Lung (tissue), 11 donors: ENCODE measurements at regions not wholly inside any gene's neighbourhood (a gene's known extent, or its start where the extent isn't known, plus 50 kb on each side); places are given as distances from the start of the nearest gene placed in this dataset.

Experiments used
- ATAC-seq: fragments of 200-7000 bp; cut with Tn5 transposase; one replicate; pipeline ENCODE4 v1.9.1; 2020; ENCODE audit warnings: moderate number of reproducible peaks; ENCODE audit not compliant: insufficient read depth, low FRiP score
- DNase-seq, 3 donors: peaks; one replicate each; pipeline ENCODE4 v3.0.0-alpha.2; 2013 to 2017
- H3K27ac ChIP-seq, 2 donors: one replicate each; pipeline ENCODE4 v1.5.1; 2013; ENCODE audit warnings: mild to moderate bottlenecking in 2 of 2, moderate library complexity in 2 of 2, control low read depth in 1 of 2, inconsistent platforms in 1 of 2, low read depth in 1 of 2, low read length in 1 of 2
- H3K27me3 ChIP-seq, 3 donors: one replicate each; pipeline ENCODE4 v1.5.1; 2013; ENCODE audit warnings: low read length in 2 of 3; ENCODE audit not compliant: control insufficient read depth in 3 of 3, insufficient read depth in 3 of 3
- H3K36me3 ChIP-seq, 4 donors: one replicate each; pipeline ENCODE4 v1.5.1; 2013; ENCODE audit warnings: low read length in 4 of 4, mild to moderate bottlenecking in 1 of 4, moderate library complexity in 1 of 4; ENCODE audit not compliant: control insufficient read depth in 4 of 4, insufficient read depth in 4 of 4
- H3K4me1 ChIP-seq, 5 donors: one replicate each; pipeline ENCODE4 v1.5.1; 2013; ENCODE audit warnings: low read length in 5 of 5, mild to moderate bottlenecking in 2 of 5, moderate library complexity in 1 of 5; ENCODE audit not compliant: control insufficient read depth in 5 of 5, insufficient read depth in 5 of 5
- H3K4me3 ChIP-seq: one replicate; pipeline ENCODE4 v1.5.1; 2013; ENCODE audit warnings: mild to moderate bottlenecking, control low read depth, moderate library complexity
- H3K9ac ChIP-seq, 2 donors: one replicate each; pipeline ENCODE4 v1.5.1; 2013; ENCODE audit warnings: low read length in 2 of 2, control low read depth in 1 of 2; ENCODE audit not compliant: insufficient read depth in 1 of 2
- H3K9me3 ChIP-seq, 4 donors: one replicate each; pipeline ENCODE4 v1.5.1; 2013; ENCODE audit warnings: low read length in 3 of 4, mild to moderate bottlenecking in 1 of 4, moderate library complexity in 1 of 4; ENCODE audit not compliant: control insufficient read depth in 4 of 4, insufficient read depth in 3 of 4
- WGBS, 2 donors: extraction: QIAGEN DNeasy Blood & Tissue Kit; methylation state at CpG; one replicate each; pipeline ENCODE4 v1.1.7; 2013; 5-methylcytosine and 5-hydroxymethylcytosine counted together
- TF ChIP-seq, protein P1 (sequence below): IDR thresholded peaks from 2 replicates; pipeline ENCODE4 v1.5.1; 2012; ENCODE audit warnings: mild to moderate bottlenecking; ENCODE audit errors: control extremely low read depth, extremely low read depth
- donor health status: control.
- donor health status: control.
- donor health status: Bipolar disorder and iron deficiency.
- donor health status: healthy.
- donor health status: DM: yes; HTN: yes; CAD: no.

DNA sequence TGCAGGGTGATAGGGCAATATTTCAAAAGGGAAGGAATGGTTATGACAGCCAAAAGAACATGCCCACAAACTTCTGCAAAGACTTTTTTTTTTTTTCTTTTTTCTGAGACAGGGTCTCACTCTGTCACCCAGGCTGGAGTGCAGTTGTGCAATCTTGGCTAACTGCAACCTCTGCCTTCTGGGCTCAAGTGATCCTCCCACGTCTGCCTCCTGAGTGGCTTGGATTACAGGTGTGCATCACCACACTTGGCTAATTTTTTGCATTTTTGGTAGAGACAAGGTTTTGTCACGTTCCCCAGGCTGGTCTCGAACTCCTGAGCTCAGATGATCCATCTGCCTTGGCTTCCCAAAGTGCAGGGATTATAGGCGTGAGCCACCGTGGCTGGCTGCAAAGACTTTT is 117.6 kb upstream of the ADGRF1 start:
- no peak overlapping the region for H3K4me3 ChIP-seq
- H3K4me1 ChIP-seq, result peaks cover 0 to 1% (median 0%) of the 10 kb centered on the region in 5 donors
- no peak overlapping the region for H3K27ac ChIP-seq
- no peaks in the 10 kb centered on the region for H3K27me3 ChIP-seq
- 76 to 84% methylated on average over 5 of the region's 5 CpGs for WGBS, 2 donors
- DNase-seq (no peak), ATAC-seq (no peak)
- H3K9ac ChIP-seq, result no peak overlapping the region
- H3K36me3 ChIP-seq, result no peaks in the 10 kb centered on the region
- no peaks in the 10 kb centered on the region for H3K9me3 ChIP-seq
- TF ChIP-seq, protein P1, sequence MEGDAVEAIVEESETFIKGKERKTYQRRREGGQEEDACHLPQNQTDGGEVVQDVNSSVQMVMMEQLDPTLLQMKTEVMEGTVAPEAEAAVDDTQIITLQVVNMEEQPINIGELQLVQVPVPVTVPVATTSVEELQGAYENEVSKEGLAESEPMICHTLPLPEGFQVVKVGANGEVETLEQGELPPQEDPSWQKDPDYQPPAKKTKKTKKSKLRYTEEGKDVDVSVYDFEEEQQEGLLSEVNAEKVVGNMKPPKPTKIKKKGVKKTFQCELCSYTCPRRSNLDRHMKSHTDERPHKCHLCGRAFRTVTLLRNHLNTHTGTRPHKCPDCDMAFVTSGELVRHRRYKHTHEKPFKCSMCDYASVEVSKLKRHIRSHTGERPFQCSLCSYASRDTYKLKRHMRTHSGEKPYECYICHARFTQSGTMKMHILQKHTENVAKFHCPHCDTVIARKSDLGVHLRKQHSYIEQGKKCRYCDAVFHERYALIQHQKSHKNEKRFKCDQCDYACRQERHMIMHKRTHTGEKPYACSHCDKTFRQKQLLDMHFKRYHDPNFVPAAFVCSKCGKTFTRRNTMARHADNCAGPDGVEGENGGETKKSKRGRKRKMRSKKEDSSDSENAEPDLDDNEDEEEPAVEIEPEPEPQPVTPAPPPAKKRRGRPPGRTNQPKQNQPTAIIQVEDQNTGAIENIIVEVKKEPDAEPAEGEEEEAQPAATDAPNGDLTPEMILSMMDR, result no peak

DNA sequence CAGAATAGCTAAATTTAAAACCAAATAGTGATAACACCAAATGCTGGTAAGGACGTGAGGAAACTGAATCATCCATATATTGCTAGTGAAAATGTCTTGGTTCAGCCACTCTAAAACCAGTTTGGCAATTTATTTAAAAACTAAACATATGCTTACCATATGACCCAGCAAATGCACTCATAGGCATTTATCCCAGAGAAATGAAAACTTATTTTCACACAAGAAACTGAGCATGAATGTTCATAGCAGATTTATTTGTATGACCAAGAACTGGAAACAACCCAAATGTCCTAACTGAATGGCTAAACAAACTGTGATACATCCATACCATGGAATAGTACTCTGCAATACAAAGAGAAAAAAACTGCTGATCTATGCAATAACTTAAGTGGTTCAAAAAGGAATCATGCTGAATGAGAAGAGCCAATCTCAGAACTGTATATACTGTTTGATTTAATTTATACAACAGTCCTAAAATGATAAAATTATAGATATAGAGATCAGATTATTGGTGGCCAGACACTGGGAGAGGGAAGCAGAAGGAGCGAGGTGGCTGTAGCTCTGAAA is 115.6 kb upstream of the ADGRF1 start:
- H3K9me3 ChIP-seq, result no peaks in the 10 kb centered on the region
- no peak overlapping the region for H3K27ac ChIP-seq
- WGBS, 2 donors, result 48 to 50% methylated on average over 2 of the region's 2 CpGs
- no peaks in the 10 kb centered on the region for H3K36me3 ChIP-seq
- peaks cover 0 to 4% (median 0%) of the 10 kb centered on the region in 5 donors for H3K4me1 ChIP-seq
- H3K27me3 ChIP-seq, result no peaks in the 10 kb centered on the region
- no peak overlapping the region for H3K4me3 ChIP-seq
- H3K9ac ChIP-seq, result no peak overlapping the region
- no peak for DNase-seq
- ATAC-seq, result no peak
- TF ChIP-seq, protein P1, result no peak

DNA sequence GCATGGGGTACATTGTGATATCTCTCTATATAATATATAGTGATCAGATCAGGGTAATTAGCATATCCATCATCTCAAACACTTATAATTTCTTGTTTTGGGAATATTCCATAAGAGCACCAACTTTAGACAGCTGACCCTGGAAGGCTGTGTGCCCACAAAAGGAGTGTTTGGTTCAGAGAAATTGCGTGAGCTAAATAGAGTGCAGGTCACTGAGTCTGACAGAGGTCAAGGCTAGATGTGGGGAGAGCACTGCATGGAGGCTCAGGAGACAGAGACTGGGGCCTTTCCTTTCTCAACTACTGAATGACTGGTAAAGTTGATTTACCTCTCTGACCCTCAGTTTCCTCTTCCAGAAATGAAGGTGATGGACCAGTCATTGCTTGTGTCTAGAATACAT is 114.9 kb upstream of the ADGRF1 start:
- no peak for ATAC-seq
- TF ChIP-seq, protein P1, result no peak
- Histone ChIP-seq H3K4me1 (peaks cover 0 to 6% (median 0%) of the 10 kb centered on the region in 5 donors), H3K27me3 (no peaks in the 10 kb centered on the region), H3K27ac (no peak overlapping the region), H3K36me3 (no peaks in the 10 kb centered on the region), H3K9ac (no peak overlapping the region), H3K4me3 (no peak overlapping the region), H3K9me3 (no peaks in the 10 kb centered on the region)
- no peak for DNase-seq
- WGBS, 2 donors, result 91 to 96% methylated on average over 1 of the region's 1 CpG

DNA sequence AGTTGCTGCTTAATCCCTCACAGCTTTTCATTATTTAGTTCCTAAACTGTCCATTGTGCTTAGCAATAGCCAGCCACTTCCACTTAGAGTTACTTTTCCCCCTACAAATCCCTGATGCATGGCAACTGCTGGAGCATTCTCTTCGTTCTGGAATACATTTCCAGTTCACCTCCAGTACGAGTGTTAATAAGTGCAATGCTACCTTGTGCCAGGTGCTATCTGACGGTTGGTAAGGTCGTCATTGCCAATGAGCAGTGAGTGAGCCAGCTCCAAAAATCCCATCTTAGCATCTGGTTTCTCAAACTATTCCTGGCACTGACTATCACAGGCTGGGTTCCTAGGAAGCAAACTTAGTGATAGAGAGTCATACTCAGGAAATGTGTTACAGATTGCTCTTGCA is 114.1 kb upstream of the ADGRF1 start:
- Histone ChIP-seq H3K27ac (no peak overlapping the region), H3K27me3 (no peaks in the 10 kb centered on the region), H3K4me3 (no peak overlapping the region), H3K9me3 (no peaks in the 10 kb centered on the region), H3K36me3 (no peaks in the 10 kb centered on the region), H3K9ac (no peak overlapping the region), H3K4me1 (peaks cover 0 to 6% (median 0%) of the 10 kb centered on the region in 5 donors)
- ATAC-seq, result no peak
- TF ChIP-seq, protein P1, result no peak
- WGBS, 2 donors, result 87 to 96% methylated on average over 4 of the region's 4 CpGs
- no peak for DNase-seq
